ENCODE measurements at regions not wholly inside any gene's neighbourhood (a gene's known extent, or its start where the extent isn't known, plus 50 kb on each side); places are given as distances from the start of the nearest gene placed in this dataset.
"Not testable (repeated sequence)": the region's sequence is repeated elsewhere in the genome, so short reads cannot be mapped to it uniquely, and the experiment has no call there.

- Histone ChIP-seq H3K4me3 (ENCODE audit: low read length) (no peak overlapping the region), H3K4me2 (ENCODE audit: low read length) (no peak overlapping the region), H2AFZ (ENCODE audit: low read depth, low read length) (no peak overlapping the region), H3K79me2 (ENCODE audit: low read length) (no peaks in the 10 kb centered on the region), H3K36me3 (replicated peaks; ENCODE audit: low read depth, low read length) (no peaks in the 10 kb centered on the region), H3K9ac (ENCODE audit: low read length) (no peak overlapping the region), H4K20me1 (ENCODE audit: insufficient read depth, low read length) (no peaks in the 10 kb centered on the region), H3K9me3 (ENCODE audit: insufficient read depth, low read length) (no peaks in the 10 kb centered on the region), H3K27me3 (ENCODE audit: low read depth, low read length) (no peaks in the 10 kb centered on the region), H3K27ac (ENCODE audit: low read length) (no peak overlapping the region), H3K4me1 (ENCODE audit: low read length) (no peaks in the 10 kb centered on the region)
- TF ChIP-seq CTCF (IDR thresholded peaks at IDR 0.05; ENCODE audit: low read depth, low read length), result no peak
- TF ChIP-seq EZH2phosphoT487 (IDR thresholded peaks at IDR 0.05; ENCODE audit: low read depth), result no peak
These were observed 216.9 kb upstream of the BTBD3 start for GRCh38 chr20:11700831-11701230.

GRCh38 chr20:11702721-11703518 is 214.8 kb upstream of the BTBD3 start:
- no peaks in the 10 kb centered on the region for H3K9me3 ChIP-seq (ENCODE audit: insufficient read depth, low read length)
- no peak overlapping the region for H3K4me2 ChIP-seq (ENCODE audit: low read length)
- no peak overlapping the region for H3K9ac ChIP-seq (ENCODE audit: low read length)
- no peaks in the 10 kb centered on the region for H3K36me3 ChIP-seq (replicated peaks; ENCODE audit: low read depth, low read length)
- H2AFZ ChIP-seq (ENCODE audit: low read depth, low read length), result no peak overlapping the region
- H3K27me3 ChIP-seq (ENCODE audit: low read depth, low read length), result no peaks in the 10 kb centered on the region
- no peak overlapping the region for H3K27ac ChIP-seq (ENCODE audit: low read length)
- H3K4me3 ChIP-seq (ENCODE audit: low read length), result no peak overlapping the region
- H3K79me2 ChIP-seq (ENCODE audit: low read length), result no peaks in the 10 kb centered on the region
- H4K20me1 ChIP-seq (ENCODE audit: insufficient read depth, low read length), result no peaks in the 10 kb centered on the region
- TF ChIP-seq EZH2phosphoT487 (IDR thresholded peaks at IDR 0.05; ENCODE audit: low read depth), result no peak
- no peak for TF ChIP-seq CTCF (IDR thresholded peaks at IDR 0.05; ENCODE audit: low read depth, low read length)
- H3K4me1 ChIP-seq (ENCODE audit: low read length), result no peaks in the 10 kb centered on the region

- H3K36me3 ChIP-seq (replicated peaks; ENCODE audit: low read depth, low read length), result no peaks in the 10 kb centered on the region
- H3K4me3 ChIP-seq (ENCODE audit: low read length), result no peak overlapping the region
- H3K4me1 ChIP-seq (ENCODE audit: low read length), result no peaks in the 10 kb centered on the region
- H3K79me2 ChIP-seq (ENCODE audit: low read length), result no peaks in the 10 kb centered on the region
- H3K9me3 ChIP-seq (ENCODE audit: insufficient read depth, low read length), result no peaks in the 10 kb centered on the region
- no peaks in the 10 kb centered on the region for H4K20me1 ChIP-seq (ENCODE audit: insufficient read depth, low read length)
- TF ChIP-seq CTCF (IDR thresholded peaks at IDR 0.05; ENCODE audit: low read depth, low read length), result no peak
- TF ChIP-seq EZH2phosphoT487 (IDR thresholded peaks at IDR 0.05; ENCODE audit: low read depth), result no peak
- H3K4me2 ChIP-seq (ENCODE audit: low read length), result no peak overlapping the region
- H3K27me3 ChIP-seq (ENCODE audit: low read depth, low read length), result no peaks in the 10 kb centered on the region
- H2AFZ ChIP-seq (ENCODE audit: low read depth, low read length), result no peak overlapping the region
- no peak overlapping the region for H3K9ac ChIP-seq (ENCODE audit: low read length)
- no peak overlapping the region for H3K27ac ChIP-seq (ENCODE audit: low read length)
These were observed 212.2 kb upstream of the BTBD3 start for GRCh38 chr20:11705512-11705911.

GRCh38 chr20:11708223-11708622 is 209.5 kb upstream of the BTBD3 start:
- H3K27ac ChIP-seq (ENCODE audit: low read length); H3K36me3 ChIP-seq (replicated peaks; ENCODE audit: low read depth, low read length); H3K4me3 ChIP-seq (ENCODE audit: low read length); H4K20me1 ChIP-seq (ENCODE audit: insufficient read depth, low read length); H3K4me2 ChIP-seq (ENCODE audit: low read length); H3K79me2 ChIP-seq (ENCODE audit: low read length); H3K9ac ChIP-seq (ENCODE audit: low read length); H3K4me1 ChIP-seq (ENCODE audit: low read length); H2AFZ ChIP-seq (ENCODE audit: low read depth, low read length); H3K27me3 ChIP-seq (ENCODE audit: low read depth, low read length); H3K9me3 ChIP-seq (ENCODE audit: insufficient read depth, low read length): not testable (repeated sequence)

All from OCI-LY3 (cell line).